ENCODE measurements at regions not wholly inside any gene's neighbourhood (a gene's known extent, or its start where the extent isn't known, plus 50 kb on each side); places are given as distances from the start of the nearest gene placed in this dataset.

DNA sequence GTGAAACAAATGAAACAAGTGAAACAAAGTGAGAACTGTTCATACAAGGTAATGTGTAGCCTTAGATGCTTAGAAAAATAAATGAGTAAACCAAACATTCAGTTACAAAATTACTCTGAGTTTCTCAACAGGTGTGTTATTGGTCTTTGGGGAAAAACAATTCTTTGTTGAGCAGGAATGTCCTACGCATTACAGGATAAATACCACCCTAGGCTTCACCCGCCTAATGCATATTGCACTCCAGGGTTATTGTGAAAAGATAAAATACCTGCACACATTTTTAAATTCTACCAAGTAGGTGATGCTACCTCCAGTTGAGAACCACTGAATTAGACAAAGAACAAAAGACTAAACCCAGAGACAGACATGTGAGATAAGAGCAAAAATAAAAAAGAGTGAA is 72.2 kb downstream of the ADAMTS1 start:
- no peak overlapping the region for H2AFZ ChIP-seq (ENCODE audit: low read length)
- TF ChIP-seq RBBP5 (IDR thresholded peaks at IDR 0.05; ENCODE audit: borderline replicate concordance, low read depth, low read length) (no peak), HDAC2 (IDR thresholded peaks at IDR 0.05; ENCODE audit: borderline replicate concordance in 1 of 2, low read depth in 2 of 2, low read length in 2 of 2) (no peak), JUN (IDR thresholded peaks at IDR 0.05; ENCODE audit: low read depth, low read length) (no peak), FOSL1 (IDR thresholded peaks at IDR 0.05; ENCODE audit: insufficient read depth, low read depth, low read length) (no peak), SRF (IDR thresholded peaks at IDR 0.05; ENCODE audit: low read depth, low read length) (no peak), TBP (IDR thresholded peaks at IDR 0.05; ENCODE audit: low read depth, low read length) (no peak), EP300 (IDR thresholded peaks at IDR 0.05; ENCODE audit: borderline replicate concordance in 1 of 2, low read depth in 2 of 2, low read length in 2 of 2) (no peak), TEAD4 (IDR thresholded peaks at IDR 0.05; ENCODE audit: low read depth, low read length) (no peak), SAP30 (IDR thresholded peaks at IDR 0.05; ENCODE audit: insufficient read depth, insufficient replicate concordance, low read length) (no peak), GTF2F1 (IDR thresholded peaks at IDR 0.05; ENCODE audit: borderline replicate concordance, low read depth, low read length) (no peak), SIRT6 (IDR thresholded peaks at IDR 0.05; ENCODE audit: low read length) (no peak), NRF1 (IDR thresholded peaks at IDR 0.05; ENCODE audit: low read depth, low read length) (no peak)
- TF ChIP-seq, protein P1, sequence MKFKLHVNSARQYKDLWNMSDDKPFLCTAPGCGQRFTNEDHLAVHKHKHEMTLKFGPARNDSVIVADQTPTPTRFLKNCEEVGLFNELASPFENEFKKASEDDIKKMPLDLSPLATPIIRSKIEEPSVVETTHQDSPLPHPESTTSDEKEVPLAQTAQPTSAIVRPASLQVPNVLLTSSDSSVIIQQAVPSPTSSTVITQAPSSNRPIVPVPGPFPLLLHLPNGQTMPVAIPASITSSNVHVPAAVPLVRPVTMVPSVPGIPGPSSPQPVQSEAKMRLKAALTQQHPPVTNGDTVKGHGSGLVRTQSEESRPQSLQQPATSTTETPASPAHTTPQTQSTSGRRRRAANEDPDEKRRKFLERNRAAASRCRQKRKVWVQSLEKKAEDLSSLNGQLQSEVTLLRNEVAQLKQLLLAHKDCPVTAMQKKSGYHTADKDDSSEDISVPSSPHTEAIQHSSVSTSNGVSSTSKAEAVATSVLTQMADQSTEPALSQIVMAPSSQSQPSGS (IDR thresholded peaks at IDR 0.05; ENCODE audit: low read length) = no peak

More for the DNA sequence above, 72.2 kb downstream of the ADAMTS1 start:
- no peak overlapping the region for H3K4me3 ChIP-seq (ENCODE audit: extremely low read depth in 1 of 4, insufficient read depth in 2 of 4, low read depth in 3 of 4, low read length in 4 of 4)
- POLR2A ChIA-PET (ENCODE audit: partially characterized antibody) = no interaction called here
- no peak overlapping the region for H3K18ac ChIP-seq (ENCODE audit: extremely low read depth, low read length)
- H3K27me3 ChIP-seq (replicated peaks in 1 of 4; ENCODE audit: control insufficient read depth in 3 of 4, extremely low read depth in 1 of 4, insufficient read depth in 3 of 4, low read length in 3 of 4) = no peaks in the 10 kb centered on the region
- H3K79me2 ChIP-seq (ENCODE audit: control insufficient read depth in 1 of 2, insufficient read depth in 2 of 2, low read length in 2 of 2) = no peaks in the 10 kb centered on the region
- no peak overlapping the region for H4K91ac ChIP-seq (replicated peaks; ENCODE audit: insufficient read length, low read length)
- H3K27ac ChIP-seq (ENCODE audit: low read depth, low read length) = no peak overlapping the region
- no peak overlapping the region for H3K4me2 ChIP-seq (ENCODE audit: insufficient read depth in 1 of 2, low read depth in 2 of 2, low read length in 2 of 2)
- DNase-seq (ENCODE audit: low read depth in 1 of 2, low spot score in 2 of 2) (no peak), FAIRE-seq (no peak)
- whole genome bisulfite sequencing, 2 experiments (ENCODE audit: extremely low coverage in 1 of 2, insufficient coverage in 1 of 2, insufficient read length in 1 of 2, insufficient replicate concordance in 2 of 2, low coverage in 1 of 2, low lambda C conversion rate in 2 of 2, missing lambda C conversion rate in 1 of 2) = 74% methylated on average over 2 of the region's 2 CpGs; no CpG with 5 or more reads in 1 of the 2 experiments
- H4K5ac ChIP-seq (ENCODE audit: insufficient read length, low read depth, low read length) = no peak overlapping the region
- no peaks in the 10 kb centered on the region for H3K9me3 ChIP-seq (ENCODE audit: insufficient read depth in 2 of 2, low read depth in 1 of 2, low read length in 1 of 2)
- H4K8ac ChIP-seq (ENCODE audit: extremely low read depth, insufficient read depth, low read length) = no peak overlapping the region
- no peak overlapping the region for H2AK5ac ChIP-seq (ENCODE audit: low read depth, low read length)
- CTCF ChIA-PET (ENCODE audit: partially characterized antibody) = interaction anchor here (0.6 kb wide), 1 partner anchor 9 kb away, joined by 3 read pairs; no protein-coding TSS in a partner anchor
- no peaks in the 10 kb centered on the region for H4K20me1 ChIP-seq (replicated peaks in 1 of 2; ENCODE audit: control insufficient read depth in 1 of 2, insufficient read depth in 2 of 2, low read length in 2 of 2)
- H3K23ac ChIP-seq (ENCODE audit: insufficient read length) = no peak overlapping the region
- no peak overlapping the region for H3K56ac ChIP-seq (replicated peaks; ENCODE audit: insufficient read length, low read depth, low read length)
- no peaks in the 10 kb centered on the region for H3K23me2 ChIP-seq (ENCODE audit: low read depth, low read length)
- H2BK15ac ChIP-seq (ENCODE audit: low read length) = no peak overlapping the region
- H3K14ac ChIP-seq (ENCODE audit: insufficient read length) = no peak overlapping the region
- H2BK12ac ChIP-seq (ENCODE audit: low read depth, low read length) = no peak overlapping the region
- no peaks in the 10 kb centered on the region for H3K79me1 ChIP-seq (ENCODE audit: low read depth, low read length)
- H3K9ac ChIP-seq (replicated peaks in 1 of 4; ENCODE audit: extremely low read depth in 1 of 4, low read depth in 3 of 4, low read length in 3 of 4) = no peak overlapping the region
- H3K36me3 ChIP-seq (ENCODE audit: control insufficient read depth in 2 of 4, insufficient read depth in 4 of 4, low read length in 3 of 4) = no peaks in the 10 kb centered on the region
- H2BK120ac ChIP-seq (replicated peaks; ENCODE audit: low read depth, low read length) = no peak overlapping the region
- H2BK5ac ChIP-seq (ENCODE audit: low read depth, low read length) = no peak overlapping the region
- no peaks in the 10 kb centered on the region for H3K4me1 ChIP-seq (replicated peaks in 1 of 4; ENCODE audit: control insufficient read depth in 3 of 4, insufficient read depth in 4 of 4, low read length in 3 of 4)
- H2BK20ac ChIP-seq (ENCODE audit: low read length) = no peak overlapping the region
- H3K4ac ChIP-seq (replicated peaks; ENCODE audit: insufficient read length, low read depth, low read length) = no peak overlapping the region

All from H1 (cell line).